ENCODE measurements at regions not wholly inside any gene's neighbourhood (a gene's known extent, or its start where the extent isn't known, plus 50 kb on each side); places are given as distances from the start of the nearest gene placed in this dataset.
"Not testable (repeated sequence)": the region's sequence is repeated elsewhere in the genome, so short reads cannot be mapped to it uniquely, and the experiment has no call there.

DNA sequence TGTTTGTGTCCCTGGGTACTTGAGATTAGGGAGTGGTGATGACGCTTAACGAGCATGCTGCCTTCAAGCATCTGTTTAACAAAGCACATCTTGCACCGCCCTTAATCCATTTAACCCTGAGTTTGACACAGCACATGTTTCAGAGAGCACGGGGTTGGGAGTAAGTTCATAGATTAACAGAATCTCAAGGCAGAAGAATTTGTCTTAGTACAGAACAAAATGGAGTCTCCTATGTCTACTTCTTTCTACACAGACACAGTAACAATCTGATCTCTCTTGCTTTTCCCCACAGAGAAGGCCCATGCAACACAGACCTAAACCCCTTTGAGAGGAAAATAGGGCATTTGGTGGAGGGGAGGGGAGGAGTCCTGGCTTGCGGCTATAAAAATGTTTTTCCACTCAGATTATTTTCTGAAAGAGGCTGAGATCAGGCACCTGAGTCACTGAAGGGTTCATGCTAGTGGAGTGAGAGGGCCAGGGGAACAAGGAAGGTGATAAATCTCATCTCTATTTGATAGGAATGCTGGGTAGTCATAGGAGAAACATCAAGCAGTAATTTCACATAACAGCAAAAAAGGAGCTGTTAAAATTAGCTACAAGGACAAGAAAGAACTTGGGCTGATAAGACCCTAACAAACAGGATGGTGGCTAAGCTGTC is 136.9 kb downstream of the OR2B2 start:
- not testable (repeated sequence) for H3K36me3 ChIP-seq (ENCODE audit: control insufficient read depth, insufficient read depth, low read length); H3K9ac ChIP-seq (ENCODE audit: low read depth, low read length); H3K9me3 ChIP-seq (ENCODE audit: control insufficient read depth, insufficient read depth, low read length); H3K4me3 ChIP-seq (ENCODE audit: low read depth, low read length)
- peaks cover 55% of the 10 kb centered on the region for H3K27me3 ChIP-seq (ENCODE audit: control insufficient read depth, insufficient read depth, low read length)
- H3K4me1 ChIP-seq (ENCODE audit: control insufficient read depth, insufficient read depth, low read length): peaks cover 12% of the 10 kb centered on the region

DNA sequence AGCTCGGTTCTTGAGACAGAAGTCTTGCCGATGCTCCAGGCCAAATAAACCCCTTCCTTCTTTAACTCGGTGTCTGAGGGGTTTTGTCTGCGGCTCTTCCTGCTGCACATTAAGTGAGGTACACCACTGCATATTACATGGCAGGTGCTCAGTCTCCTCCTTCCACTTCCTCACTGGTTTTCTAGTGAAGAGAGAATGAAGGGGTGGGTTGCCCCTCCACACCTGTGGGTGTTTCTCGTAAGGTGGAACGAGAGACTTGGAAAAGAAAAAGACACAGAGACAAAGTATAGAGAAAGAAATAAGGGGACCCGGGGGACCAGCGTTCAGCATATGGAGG is 138.0 kb downstream of the OR2B2 start:
- peaks cover 65% of the 10 kb centered on the region for H3K27me3 ChIP-seq (ENCODE audit: control insufficient read depth, insufficient read depth, low read length)

DNA sequence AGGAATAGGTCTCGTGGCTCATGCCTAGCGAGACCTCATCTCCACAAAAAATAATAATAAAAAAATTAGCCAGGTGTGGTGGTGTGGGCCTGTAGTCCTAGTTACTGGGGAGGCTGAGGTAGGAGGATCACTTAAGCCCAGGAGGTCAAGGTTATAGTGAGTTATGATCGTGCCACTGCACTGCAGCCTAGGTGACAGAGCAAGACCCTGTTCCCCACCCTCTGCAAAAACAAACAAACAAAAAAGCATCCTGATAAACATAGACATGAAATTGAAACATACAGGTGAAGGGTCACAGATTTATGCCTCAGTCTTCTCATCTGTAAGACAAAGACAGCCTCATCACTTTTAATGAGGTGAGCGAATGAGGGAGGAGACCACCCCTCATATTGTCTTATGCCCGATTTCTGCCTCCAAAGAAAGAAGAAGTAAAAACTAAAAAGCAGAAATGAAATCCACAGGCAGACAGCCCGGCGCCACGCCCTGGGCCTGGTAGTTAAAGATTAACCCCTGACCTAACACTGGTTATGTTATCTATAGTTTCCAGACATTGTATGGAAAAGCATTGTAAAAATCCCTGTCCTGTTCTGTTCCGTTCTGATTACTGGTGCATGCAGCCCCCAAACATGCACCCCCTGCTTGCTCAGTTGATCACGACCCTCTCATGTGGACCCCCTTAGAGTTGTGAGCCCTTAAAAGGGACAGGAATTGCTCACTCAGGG is 138.5 kb downstream of the OR2B2 start:
- H3K9me3 ChIP-seq (ENCODE audit: control insufficient read depth, insufficient read depth, low read length); H3K9ac ChIP-seq (ENCODE audit: low read depth, low read length): not testable (repeated sequence)
- peaks cover 70% of the 10 kb centered on the region for H3K27me3 ChIP-seq (ENCODE audit: control insufficient read depth, insufficient read depth, low read length)

More for the DNA sequence above, 138.0 kb downstream of the OR2B2 start:
- H3K4me3 ChIP-seq (ENCODE audit: low read depth, low read length); H3K9me3 ChIP-seq (ENCODE audit: control insufficient read depth, insufficient read depth, low read length); H3K9ac ChIP-seq (ENCODE audit: low read depth, low read length); H3K36me3 ChIP-seq (ENCODE audit: control insufficient read depth, insufficient read depth, low read length): not testable (repeated sequence)
- peaks cover 12% of the 10 kb centered on the region for H3K4me1 ChIP-seq (ENCODE audit: control insufficient read depth, insufficient read depth, low read length)

DNA sequence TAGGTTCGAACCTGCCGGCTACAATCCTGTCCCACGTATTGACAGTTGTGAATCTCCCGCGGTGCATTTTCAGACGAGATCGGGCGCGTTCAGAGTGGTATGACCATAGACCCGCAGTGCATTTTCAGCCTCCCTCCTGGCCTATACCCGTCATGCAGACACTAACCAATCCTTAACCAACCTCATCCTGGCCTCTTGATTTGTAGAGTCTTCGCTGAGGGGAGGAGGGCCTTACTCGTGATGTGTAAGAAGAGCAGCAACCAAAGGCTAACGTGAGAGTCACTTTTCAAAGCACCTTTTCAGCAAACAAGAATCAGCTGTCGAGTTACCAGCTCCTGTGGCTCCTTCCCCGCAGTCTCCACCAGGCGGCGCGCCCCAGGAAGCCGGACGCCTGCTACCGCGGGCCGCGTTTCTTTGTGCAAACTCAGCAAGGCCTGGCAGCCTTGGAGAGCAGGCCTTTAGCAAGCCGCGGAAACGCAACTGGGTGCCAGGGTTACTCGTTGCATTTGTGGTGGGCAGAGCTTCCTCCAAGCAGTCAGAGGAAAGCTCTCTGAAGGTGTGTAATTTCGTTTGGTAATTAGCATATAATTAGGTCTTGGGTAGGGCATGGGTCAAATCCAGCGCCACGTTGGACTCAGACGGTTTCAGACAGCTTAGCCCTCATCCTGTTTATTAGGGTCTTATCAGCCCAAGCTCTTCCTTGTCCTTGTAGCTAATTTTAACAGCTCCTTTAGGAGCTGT is 139.8 kb downstream of the OR2B2 start:
- peaks cover 15% of the 10 kb centered on the region for H3K4me1 ChIP-seq (ENCODE audit: control insufficient read depth, insufficient read depth, low read length)
- H3K4me3 ChIP-seq (ENCODE audit: low read depth, low read length): peak overlapping the region; percentile 0
- no peak overlapping the region for H3K9ac ChIP-seq (ENCODE audit: low read depth, low read length)
- no peaks in the 10 kb centered on the region for H3K9me3 ChIP-seq (ENCODE audit: control insufficient read depth, insufficient read depth, low read length)
- peaks cover 83% of the 10 kb centered on the region for H3K27me3 ChIP-seq (ENCODE audit: control insufficient read depth, insufficient read depth, low read length)
- H3K36me3 ChIP-seq (ENCODE audit: control insufficient read depth, insufficient read depth, low read length): no peaks in the 10 kb centered on the region

More for the DNA sequence above, 138.5 kb downstream of the OR2B2 start:
- not testable (repeated sequence) for H3K36me3 ChIP-seq (ENCODE audit: control insufficient read depth, insufficient read depth, low read length); H3K4me3 ChIP-seq (ENCODE audit: low read depth, low read length)
- H3K4me1 ChIP-seq (ENCODE audit: control insufficient read depth, insufficient read depth, low read length): peaks cover 12% of the 10 kb centered on the region

DNA sequence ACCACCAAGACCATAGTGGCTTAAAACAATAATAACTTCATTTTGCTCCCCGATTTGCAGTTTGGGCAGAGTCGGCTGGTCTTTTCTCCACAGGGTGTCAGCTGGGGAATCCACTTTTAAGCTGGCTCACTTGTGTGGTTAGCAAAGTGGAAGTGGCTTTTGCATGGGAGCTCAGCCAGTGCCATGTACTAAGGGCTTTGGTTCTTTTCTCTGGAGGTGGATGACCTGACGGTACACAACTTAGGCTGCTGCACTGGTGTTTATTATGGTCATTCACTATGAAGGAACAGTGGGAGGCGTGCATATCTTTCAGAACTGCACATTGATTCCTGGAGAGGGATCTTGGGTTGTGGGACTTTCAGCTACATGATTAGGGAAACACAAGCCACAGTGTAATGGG is 141.0 kb downstream of the OR2B2 start:
- Histone ChIP-seq H3K9ac (ENCODE audit: low read depth, low read length) (no peak overlapping the region), H3K27me3 (ENCODE audit: control insufficient read depth, insufficient read depth, low read length) (peaks cover 86% of the 10 kb centered on the region), H3K4me3 (ENCODE audit: low read depth, low read length) (peak overlapping the region; percentile 6)

DNA sequence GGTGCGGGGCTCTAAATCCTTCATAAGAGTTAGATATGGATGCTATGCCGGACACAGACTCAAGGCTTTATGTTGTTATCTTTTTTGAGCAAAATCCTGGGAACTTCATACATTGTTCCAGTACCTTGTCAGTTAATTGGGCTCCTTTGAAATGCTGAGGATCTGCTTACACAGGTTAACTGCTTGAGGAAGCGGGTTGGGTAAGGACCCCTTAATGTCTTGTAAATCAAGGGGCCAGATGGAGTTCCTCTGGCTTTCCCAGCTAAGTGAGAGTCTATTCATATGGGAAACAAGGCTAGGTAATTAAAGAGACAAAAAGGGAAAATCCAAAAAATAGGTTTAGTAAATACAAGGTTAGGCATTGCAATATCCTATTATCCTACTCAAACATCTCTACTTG is 141.5 kb downstream of the OR2B2 start:
- H3K36me3 ChIP-seq (ENCODE audit: control insufficient read depth, insufficient read depth, low read length): no peaks in the 10 kb centered on the region
- no peak overlapping the region for H3K9ac ChIP-seq (ENCODE audit: low read depth, low read length)
- no peaks in the 10 kb centered on the region for H3K9me3 ChIP-seq (ENCODE audit: control insufficient read depth, insufficient read depth, low read length)
- peaks cover 86% of the 10 kb centered on the region for H3K27me3 ChIP-seq (ENCODE audit: control insufficient read depth, insufficient read depth, low read length)
- H3K4me1 ChIP-seq (ENCODE audit: control insufficient read depth, insufficient read depth, low read length): peaks cover 15% of the 10 kb centered on the region
- peak overlapping the region; percentile 6 for H3K4me3 ChIP-seq (ENCODE audit: low read depth, low read length)

More for the DNA sequence above, 141.0 kb downstream of the OR2B2 start:
- Histone ChIP-seq H3K36me3 (ENCODE audit: control insufficient read depth, insufficient read depth, low read length) (no peaks in the 10 kb centered on the region), H3K9me3 (ENCODE audit: control insufficient read depth, insufficient read depth, low read length) (no peaks in the 10 kb centered on the region), H3K4me1 (ENCODE audit: control insufficient read depth, insufficient read depth, low read length) (peaks cover 15% of the 10 kb centered on the region)

DNA sequence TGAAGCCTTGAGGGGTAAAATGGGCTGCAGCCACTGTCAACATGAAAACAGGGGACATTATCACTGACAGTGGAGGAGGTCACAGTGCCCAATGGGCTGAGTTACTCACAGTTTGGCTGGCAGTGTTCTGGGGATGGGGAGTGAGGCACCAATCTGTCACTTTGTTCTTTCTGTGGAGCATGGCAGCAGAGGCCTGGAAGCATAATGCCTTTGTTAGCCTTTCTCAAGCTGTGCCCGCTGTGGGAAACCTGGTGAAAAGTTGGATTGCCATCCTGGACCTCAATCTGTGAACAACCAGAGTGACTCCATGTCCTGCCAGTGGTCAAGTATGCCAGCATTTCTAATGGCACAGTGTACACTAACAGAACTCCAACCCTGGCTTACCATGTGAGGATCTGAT is 143.6 kb downstream of the OR2B2 start:
- peaks cover 93% of the 10 kb centered on the region for H3K27me3 ChIP-seq (ENCODE audit: control insufficient read depth, insufficient read depth, low read length)
- no peaks in the 10 kb centered on the region for H3K36me3 ChIP-seq (ENCODE audit: control insufficient read depth, insufficient read depth, low read length)
- no peak overlapping the region for H3K4me3 ChIP-seq (ENCODE audit: low read depth, low read length)
- H3K9ac ChIP-seq (ENCODE audit: low read depth, low read length): no peak overlapping the region
- peaks cover 15% of the 10 kb centered on the region for H3K4me1 ChIP-seq (ENCODE audit: control insufficient read depth, insufficient read depth, low read length)
- no peaks in the 10 kb centered on the region for H3K9me3 ChIP-seq (ENCODE audit: control insufficient read depth, insufficient read depth, low read length)

DNA sequence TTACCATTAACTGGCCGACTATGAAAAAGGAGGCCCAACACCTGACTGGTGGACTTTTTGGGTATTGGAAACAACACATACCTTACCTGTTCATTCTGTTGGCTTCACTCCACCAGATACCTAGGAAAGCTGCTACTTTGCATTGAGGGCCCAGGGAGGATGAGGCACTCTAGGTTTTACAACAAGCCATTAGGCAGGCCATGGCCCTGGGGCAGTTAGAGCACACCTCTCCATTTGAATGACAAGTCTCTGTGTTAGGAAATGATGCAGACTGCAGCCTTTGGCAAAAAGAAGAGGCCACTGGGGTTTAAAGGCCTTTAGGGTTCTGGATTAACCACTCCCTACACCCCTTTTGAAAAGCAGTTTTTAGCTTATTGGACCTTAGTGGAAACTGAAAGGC is 144.3 kb downstream of the OR2B2 start:
- peaks cover 15% of the 10 kb centered on the region for H3K4me1 ChIP-seq (ENCODE audit: control insufficient read depth, insufficient read depth, low read length)
- H3K36me3 ChIP-seq (ENCODE audit: control insufficient read depth, insufficient read depth, low read length): no peaks in the 10 kb centered on the region
- H3K27me3 ChIP-seq (ENCODE audit: control insufficient read depth, insufficient read depth, low read length): peaks cover 92% of the 10 kb centered on the region
- no peak overlapping the region for H3K9ac ChIP-seq (ENCODE audit: low read depth, low read length)
- no peaks in the 10 kb centered on the region for H3K9me3 ChIP-seq (ENCODE audit: control insufficient read depth, insufficient read depth, low read length)
- H3K4me3 ChIP-seq (ENCODE audit: low read depth, low read length): no peak overlapping the region

DNA sequence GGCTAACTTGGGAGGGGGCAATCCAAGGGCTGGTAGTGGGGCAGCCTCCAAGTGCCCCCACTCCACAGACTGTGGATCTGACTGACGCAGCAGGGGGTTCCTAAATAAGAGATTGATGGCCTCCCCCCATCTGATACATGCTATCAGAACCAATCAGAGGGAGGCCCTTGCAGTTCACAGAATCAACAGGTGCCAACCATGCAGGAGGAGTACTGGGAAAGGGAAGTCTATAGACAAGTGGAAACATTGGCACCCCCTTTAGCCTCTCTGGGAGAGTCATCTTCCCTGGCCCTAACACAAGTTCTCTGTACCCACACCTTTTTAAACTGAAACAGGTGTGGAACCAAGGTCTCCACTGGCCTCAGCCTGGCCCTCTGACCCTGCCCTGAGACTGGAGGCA is 145.8 kb downstream of the OR2B2 start:
- no peaks in the 10 kb centered on the region for H3K9me3 ChIP-seq (ENCODE audit: control insufficient read depth, insufficient read depth, low read length)
- H3K4me1 ChIP-seq (ENCODE audit: control insufficient read depth, insufficient read depth, low read length): peaks cover 9% of the 10 kb centered on the region
- H3K9ac ChIP-seq (ENCODE audit: low read depth, low read length): no peak overlapping the region
- no peaks in the 10 kb centered on the region for H3K36me3 ChIP-seq (ENCODE audit: control insufficient read depth, insufficient read depth, low read length)
- peaks cover 91% of the 10 kb centered on the region for H3K27me3 ChIP-seq (ENCODE audit: control insufficient read depth, insufficient read depth, low read length)
- no peak overlapping the region for H3K4me3 ChIP-seq (ENCODE audit: low read depth, low read length)

DNA sequence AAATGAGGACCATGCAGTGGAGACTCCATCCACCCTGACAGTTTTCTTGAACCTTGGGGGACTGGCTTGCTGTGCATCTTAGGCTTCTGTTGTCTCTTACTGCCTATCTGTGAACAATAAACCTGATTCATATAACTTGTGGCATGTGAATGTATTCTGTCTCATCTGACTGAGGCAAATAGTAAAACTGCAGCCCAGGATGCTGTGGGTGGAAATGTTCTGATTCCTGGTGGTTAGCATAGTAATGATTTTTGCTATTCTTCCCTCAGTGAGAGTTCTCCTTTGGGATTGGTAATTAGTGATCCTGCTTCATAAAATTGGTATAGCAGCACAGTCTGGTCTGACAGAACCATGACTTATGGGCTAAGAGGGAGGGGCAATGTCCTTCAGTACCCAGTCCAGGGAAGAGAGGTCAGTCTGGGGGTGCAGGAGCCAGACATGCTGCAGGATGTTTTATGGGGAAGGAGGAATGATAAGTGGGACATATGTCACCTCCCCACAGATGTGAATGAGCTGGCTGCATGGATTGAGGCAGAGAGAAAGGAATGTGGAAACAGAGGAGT is 147.1 kb downstream of the OR2B2 start:
- H3K4me1 ChIP-seq (ENCODE audit: control insufficient read depth, insufficient read depth, low read length): peaks cover 3% of the 10 kb centered on the region
- no peak overlapping the region for H3K9ac ChIP-seq (ENCODE audit: low read depth, low read length)
- no peaks in the 10 kb centered on the region for H3K9me3 ChIP-seq (ENCODE audit: control insufficient read depth, insufficient read depth, low read length)
- H3K27me3 ChIP-seq (ENCODE audit: control insufficient read depth, insufficient read depth, low read length): peaks cover 96% of the 10 kb centered on the region
- no peaks in the 10 kb centered on the region for H3K36me3 ChIP-seq (ENCODE audit: control insufficient read depth, insufficient read depth, low read length)
- no peak overlapping the region for H3K4me3 ChIP-seq (ENCODE audit: low read depth, low read length)

DNA sequence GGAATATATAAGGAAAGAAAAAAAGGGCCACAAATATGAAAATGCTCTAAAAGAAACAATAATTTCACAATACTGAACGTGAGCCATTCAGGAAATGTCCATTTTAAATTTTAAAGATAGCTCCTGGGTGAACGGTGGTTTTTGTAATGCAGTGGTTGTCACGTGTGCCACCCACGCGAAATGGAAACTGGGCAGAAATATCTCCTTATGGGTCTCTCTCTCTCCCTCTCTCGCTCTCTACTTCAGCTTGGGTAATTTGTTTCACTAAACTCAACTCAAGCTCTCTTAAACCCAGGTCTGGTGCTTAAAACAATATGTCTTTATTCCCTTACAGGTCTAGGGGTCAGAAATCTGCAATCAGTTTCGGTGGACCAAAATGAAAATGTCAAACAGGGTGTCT is 150.8 kb downstream of the OR2B2 start:
- peak overlapping the region; percentile 33 for H3K4me3 ChIP-seq (ENCODE audit: low read depth, low read length)
- H3K27me3 ChIP-seq (ENCODE audit: control insufficient read depth, insufficient read depth, low read length): peaks cover 95% of the 10 kb centered on the region
- H3K4me1 ChIP-seq (ENCODE audit: control insufficient read depth, insufficient read depth, low read length): peaks cover 7% of the 10 kb centered on the region
- no peak overlapping the region for H3K9ac ChIP-seq (ENCODE audit: low read depth, low read length)
- no peaks in the 10 kb centered on the region for H3K36me3 ChIP-seq (ENCODE audit: control insufficient read depth, insufficient read depth, low read length)
- no peaks in the 10 kb centered on the region for H3K9me3 ChIP-seq (ENCODE audit: control insufficient read depth, insufficient read depth, low read length)

Data from iPS-15b (cell line).